ENCODE measurements at regions not wholly inside any gene's neighbourhood (a gene's known extent, or its start where the extent isn't known, plus 50 kb on each side); places are given as distances from the start of the nearest gene placed in this dataset.

- CTCF ChIA-PET = no interaction called here
- no peak for DNase-seq (ENCODE audit: low read depth, low spot score)
- no peak overlapping the region for H3K4me3 ChIP-seq (ENCODE audit: low read depth, low read length)
- POLR2A ChIA-PET = no interaction called here
- no peak for TF ChIP-seq CTCF (IDR thresholded peaks at IDR 0.05; ENCODE audit: insufficient read depth, low read length, missing control alignments)
These were observed 1080.7 kb upstream of the NUDT12 start for GRCh38 chr5:104643320-104643719.

- DNase-seq (ENCODE audit: low read depth, low spot score) = no peak
- ChIA-PET POLR2A (no interaction called here), CTCF (no interaction called here)
- TF ChIP-seq CTCF (IDR thresholded peaks at IDR 0.05; ENCODE audit: insufficient read depth, low read length, missing control alignments) = no peak
- H3K4me3 ChIP-seq (ENCODE audit: low read depth, low read length) = no peak overlapping the region
These were observed 1072.6 kb upstream of the NUDT12 start for GRCh38 chr5:104635227-104635626.

GRCh38 chr5:104628911-104629310 is 1066.3 kb upstream of the NUDT12 start:
- no peak for DNase-seq (ENCODE audit: low read depth, low spot score)
- H3K4me3 ChIP-seq (ENCODE audit: low read depth, low read length) = no peak overlapping the region
- CTCF ChIA-PET = no interaction called here
- POLR2A ChIA-PET = no interaction called here
- TF ChIP-seq CTCF (IDR thresholded peaks at IDR 0.05; ENCODE audit: insufficient read depth, low read length, missing control alignments) = no peak

GRCh38 chr5:104626122-104626521 is 1063.5 kb upstream of the NUDT12 start:
- DNase-seq (ENCODE audit: low read depth, low spot score) = no peak
- H3K4me3 ChIP-seq (ENCODE audit: low read depth, low read length) = no peak overlapping the region
- no peak for TF ChIP-seq CTCF (IDR thresholded peaks at IDR 0.05; ENCODE audit: insufficient read depth, low read length, missing control alignments)
- ChIA-PET POLR2A (no interaction called here), CTCF (no interaction called here)

GRCh38 chr5:104612005-104612404 is 1049.4 kb upstream of the NUDT12 start:
- H3K4me3 ChIP-seq (ENCODE audit: low read depth, low read length) = no peak overlapping the region
- POLR2A ChIA-PET = no interaction called here
- no peak for TF ChIP-seq CTCF (IDR thresholded peaks at IDR 0.05; ENCODE audit: insufficient read depth, low read length, missing control alignments)
- no peak for DNase-seq (ENCODE audit: low read depth, low spot score)
- CTCF ChIA-PET = no interaction called here

GRCh38 chr5:104611135-104611767 is 1048.7 kb upstream of the NUDT12 start:
- POLR2A ChIA-PET = no interaction called here
- CTCF ChIA-PET = no interaction called here
- H3K4me3 ChIP-seq (ENCODE audit: low read depth, low read length) = no peak overlapping the region
- no peak for DNase-seq (ENCODE audit: low read depth, low spot score)
- TF ChIP-seq CTCF (IDR thresholded peaks at IDR 0.05; ENCODE audit: insufficient read depth, low read length, missing control alignments) = no peak
